HCT116 (cell line): ENCODE measurements at regions not wholly inside any gene's neighbourhood (a gene's known extent, or its start where the extent isn't known, plus 50 kb on each side); places are given as distances from the start of the nearest gene placed in this dataset.

Experiments
- ATAC-seq: fragments of 200-7000 bp; cut with Tn5 transposase; 2 replicates; pipeline ENCODE4 v1.9.1; 2020; ENCODE audit warnings: mild to moderate bottlenecking, moderate library complexity
- BruUV-seq: library from RNA; stranded (reverse); fragments of 400-500 nt; replicated peaks from 2 replicates; lab custom pipeline; 2021; lab: Mats Ljungman, UMichigan
- CTCF ChIA-PET: fragments of 300-600 bp; sonication (Branson Sonifier 250); formaldehyde crosslinking; loops from one replicate; lab custom pipeline; 2021; ENCODE audit warnings: antibody characterized with exemption; lab: Charles Lee
- POLR2A ChIA-PET: fragments of 300-600, 350-600 bp; sonication (Branson Sonifier 250); formaldehyde crosslinking; loops from one replicate; lab custom pipeline; 2021; ENCODE audit warnings: antibody characterized with exemption; lab: Charles Lee
- RAD21 ChIA-PET, 2 experiments: fragments of 300-600 bp; sonication (Branson Sonifier 250); formaldehyde crosslinking; loops; one replicate each; lab custom pipeline; 2023; ENCODE audit warnings: low total read pairs in 2 of 2; ENCODE audit not compliant: uncharacterized antibody in 2 of 2, unreplicated experiment in 2 of 2, low non-redundant PET in 1 of 2; lab: Charles Lee
- DNase-seq: peaks from one replicate; pipeline ENCODE4 v3.0.0-alpha.2; 2010; ENCODE audit warnings: low read depth, low spot score
- H2AFZ ChIP-seq: fragments of 200-600 bp; shearing (Covaris generic), sonication (generic); 2 replicates; pipeline ENCODE4 v1.6.1; 2017; ENCODE audit warnings: low read depth, mixed run types, mixed read lengths, antibody characterized with exemption, low read length; ENCODE audit not compliant: poor library complexity, severe bottlenecking
- H3K27ac ChIP-seq: 2 replicates; pipeline ENCODE4 v1.5.1; 2012; ENCODE audit warnings: low read depth, low read length
- H3K27me3 ChIP-seq: fragments of 200-600 bp; sonication (generic); 2 replicates; pipeline ENCODE4 v1.6.1; 2016; ENCODE audit warnings: mixed run types, low read length, mixed read lengths; ENCODE audit not compliant: insufficient read depth
- H3K36me3 ChIP-seq, 2 experiments: fragments of 200-500 bp in 1 of 2; fragments of 200-600 bp in 1 of 2; sonication (Bioruptor generic) in 1 of 2; sonication (generic) in 1 of 2; 2 replicates each; pipeline versions ENCODE4 v1.5.1 to v1.6.1; 2014 to 2016; ENCODE audit warnings: low read length in 2 of 2, inconsistent platforms in 1 of 2, mixed read lengths in 1 of 2, mixed run types in 1 of 2; ENCODE audit not compliant: insufficient read depth in 2 of 2, control insufficient read depth in 1 of 2
- H3K4me1 ChIP-seq, 2 experiments: fragments of 200-600 bp in 1 of 2; sonication (generic) in 1 of 2; 2 replicates each; pipeline versions ENCODE4 v1.5.1 to v1.6.1; 2012 to 2017; ENCODE audit warnings: low read length in 2 of 2, inconsistent platforms in 1 of 2, mild to moderate bottlenecking in 1 of 2, mixed read lengths in 1 of 2, mixed run types in 1 of 2, moderate library complexity in 1 of 2; ENCODE audit not compliant: insufficient read depth in 2 of 2, control insufficient read depth in 1 of 2
- H3K4me2 ChIP-seq: fragments of 200-600 bp; sonication (generic); 2 replicates; pipeline ENCODE4 v1.6.1; 2017; ENCODE audit warnings: mixed run types, low read length, mixed read lengths
- H3K4me3 ChIP-seq, 2 experiments: fragments of 200-600 bp in 1 of 2; sonication (generic) in 1 of 2; replicated peaks in 1 of 2; 2 replicates each; pipeline ENCODE4 v1.5.1; 2011 to 2016; ENCODE audit warnings: low read length in 2 of 2, control low read depth in 1 of 2, low read depth in 1 of 2, mild to moderate bottlenecking in 1 of 2, mixed read lengths in 1 of 2, mixed run types in 1 of 2
- H3K79me2 ChIP-seq: fragments of 200-600 bp; sonication (generic); 2 replicates; pipeline ENCODE4 v1.6.1; 2017; ENCODE audit warnings: mild to moderate bottlenecking, mixed run types, low read length, moderate library complexity, mixed read lengths; ENCODE audit not compliant: insufficient read depth
- H3K9ac ChIP-seq: fragments of 200-600 bp; sonication (generic); 2 replicates; pipeline ENCODE4 v1.6.1; 2016; ENCODE audit warnings: low read length, mixed read lengths
- H3K9me2 ChIP-seq: fragments of 200-600 bp; sonication (generic), shearing (Covaris generic); 2 replicates; pipeline ENCODE4 v1.6.1; 2017; ENCODE audit warnings: mixed run types, mild to moderate bottlenecking, moderate library complexity; ENCODE audit not compliant: insufficient read depth
- H3K9me3 ChIP-seq, 2 experiments: fragments of 200-500 bp in 1 of 2; fragments of 200-600 bp in 1 of 2; sonication (Bioruptor generic) in 1 of 2; sonication (generic) in 1 of 2; 2 replicates each; pipeline ENCODE4 v1.6.1; 2014 to 2017; ENCODE audit warnings: low read length in 2 of 2, mixed read lengths in 2 of 2, inconsistent platforms in 1 of 2, low read depth in 1 of 2, mild to moderate bottlenecking in 1 of 2, mixed run types in 1 of 2, moderate library complexity in 1 of 2; ENCODE audit not compliant: control insufficient read depth in 1 of 2, insufficient read depth in 1 of 2
- H4K20me1 ChIP-seq: fragments of 200-600 bp; sonication (generic), shearing (Covaris generic); 2 replicates; pipeline ENCODE4 v1.6.1; 2017; ENCODE audit warnings: mixed run types, mild to moderate bottlenecking, moderate library complexity; ENCODE audit not compliant: insufficient read depth
- CBX3 ChIP-seq: IDR thresholded peaks from 2 replicates; pipeline ENCODE4 v1.6.1; 2012; ENCODE audit warnings: low read depth
- CEBPB ChIP-seq: IDR thresholded peaks from 2 replicates; pipeline ENCODE4 v1.6.1; 2012; ENCODE audit warnings: low read depth
- EGR1 ChIP-seq: IDR thresholded peaks from 2 replicates; pipeline ENCODE4 v1.6.1; 2012; ENCODE audit warnings: low read depth
- FOSL1 ChIP-seq: IDR thresholded peaks from 2 replicates; pipeline ENCODE4 v1.6.1; 2012; ENCODE audit warnings: low read depth
- JUND ChIP-seq: IDR thresholded peaks from 2 replicates; pipeline ENCODE4 v1.6.1; 2012
- MAX ChIP-seq: IDR thresholded peaks from 2 replicates; pipeline ENCODE4 v1.6.1; 2012
- POLR2A ChIP-seq: IDR thresholded peaks from 2 replicates; pipeline ENCODE4 v1.7.0; 2011; ENCODE audit warnings: borderline replicate concordance; ENCODE audit not compliant: insufficient read depth, insufficient read length; ENCODE audit errors: extremely low read depth
- POLR2AphosphoS5 ChIP-seq: IDR thresholded peaks from 2 replicates; pipeline ENCODE4 v1.6.1; 2011; ENCODE audit warnings: mild to moderate bottlenecking, low read depth, low read length, moderate library complexity
- RAD21 ChIP-seq: IDR thresholded peaks from 2 replicates; pipeline ENCODE4 v1.6.1; 2012; ENCODE audit warnings: low read depth, mild to moderate bottlenecking
- REST ChIP-seq: IDR thresholded peaks from 2 replicates; pipeline ENCODE4 v1.6.1; 2012; ENCODE audit warnings: low read depth
- SP1 ChIP-seq: IDR thresholded peaks from 2 replicates; pipeline ENCODE4 v1.6.1; 2012; ENCODE audit warnings: low read depth
- TCF7L2 ChIP-seq: IDR thresholded peaks from 2 replicates; pipeline ENCODE4 v1.7.0; 2011; ENCODE audit warnings: borderline replicate concordance, inconsistent platforms; ENCODE audit not compliant: insufficient read depth, insufficient read length; ENCODE audit errors: extremely low read depth
- YY1 ChIP-seq: IDR thresholded peaks from 2 replicates; pipeline ENCODE4 v1.6.1; 2011; ENCODE audit warnings: low read length, low read depth, moderate library complexity, mild to moderate bottlenecking; ENCODE audit not compliant: insufficient replicate concordance; ENCODE audit errors: extremely low read depth
- ZNF274 ChIP-seq: fragments of 200-500 bp; sonication (Bioruptor generic); IDR thresholded peaks from 2 replicates; pipeline ENCODE4 v1.6.1; 2014; ENCODE audit warnings: mild to moderate bottlenecking, low read depth, low read length, inconsistent platforms
- intact Hi-C: fragments of 100-400 bp; cut with micrococcal nuclease; formaldehyde crosslinking; loops from 2 replicates; pipeline ENCODE4 v1.10.0; 2022

GRCh38 chr5:128708841-128709240 lies 170.8 kb upstream of the FBN2 start:
- no peak overlapping the region for H3K27ac ChIP-seq
- H2AFZ ChIP-seq: peak overlapping the region; percentile 1
- CTCF ChIA-PET: no interaction called here
- TF ChIP-seq YY1: peak; percentile 58
- TF ChIP-seq CEBPB: peak; percentile 13; the same call in 1 of the 2 replicates
- peak; percentile 57 for TF ChIP-seq TCF7L2
- TF ChIP-seq SP1: peak; percentile 78
- peak; percentile 76 for TF ChIP-seq JUND
- no peak for TF ChIP-seq ZNF274
- TF ChIP-seq POLR2A: no peak
- TF ChIP-seq REST: no peak
- no peak for TF ChIP-seq POLR2AphosphoS5
- TF ChIP-seq RAD21: 0 out of 2 replicates have a peak, but pooled peaks have one; percentile 1
- peak; percentile 77; the same call in 1 of the 2 replicates for TF ChIP-seq FOSL1
- peak; percentile 87 for TF ChIP-seq CBX3
- peak; percentile 9; the same call in 1 of the 2 replicates for TF ChIP-seq EGR1
- no peak for TF ChIP-seq MAX
- H3K36me3 ChIP-seq: no peaks in the 10 kb centered on the region
- intact Hi-C loops: no loop called here
- no peaks in the 10 kb centered on the region for H3K27me3 ChIP-seq
- ATAC-seq (peak; percentile 86), DNase-seq (peak; percentile 55)
- H3K4me2 ChIP-seq: peak overlapping the region; percentile 52
- BruUV-seq: no TSS peak
- no peaks in the 10 kb centered on the region for H3K9me3 ChIP-seq
- POLR2A ChIA-PET: no interaction called here
- RAD21 ChIA-PET: no interaction called here
- H3K4me3 ChIP-seq: no peak overlapping the region
- no peaks in the 10 kb centered on the region; the same call in 1 of the 2 replicates for H3K9me2 ChIP-seq
- H4K20me1 ChIP-seq: no peaks in the 10 kb centered on the region
- H3K9ac ChIP-seq: no peak overlapping the region
- peaks cover 3 to 20% of the 10 kb centered on the region in 2 experiments; a peak in 3 of 4 replicates for H3K4me1 ChIP-seq
- no peaks in the 10 kb centered on the region for H3K79me2 ChIP-seq
